HG03575 (cell line): ENCODE measurements at regions not wholly inside any gene's neighbourhood (a gene's known extent, or its start where the extent isn't known, plus 50 kb on each side); places are given as distances from the start of the nearest gene placed in this dataset.

ENCODE experiments used
- ATAC-seq: cut with Tn5 transposase; IDR thresholded peaks from one replicate; pipeline ENCODE4 v1.9.1; 2021; ENCODE audit not compliant: unreplicated experiment, insufficient number of reproducible peaks, low FRiP score; ENCODE audit errors: extremely low read depth

DNA sequence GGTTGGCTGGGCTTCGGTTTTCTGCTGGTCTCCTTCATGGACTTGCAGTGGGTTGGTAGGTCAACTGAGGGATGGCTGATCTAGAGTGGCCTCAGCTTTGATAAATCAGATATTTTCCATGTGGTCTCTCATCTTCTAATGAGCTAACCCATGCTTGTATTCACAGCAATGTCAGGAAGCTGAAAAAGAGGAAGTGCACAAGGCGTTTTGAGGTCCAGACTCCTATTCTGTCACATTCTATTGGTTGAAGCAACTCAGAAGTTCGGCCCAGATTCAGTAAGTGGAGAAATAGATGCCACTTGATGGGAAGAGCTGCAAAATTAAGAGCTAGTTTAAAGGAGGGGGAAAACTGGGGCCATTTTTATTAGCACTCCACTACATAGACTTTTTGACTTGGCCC is 361.2 kb downstream of the DIPK2A start:
- ATAC-seq = no peak

DNA sequence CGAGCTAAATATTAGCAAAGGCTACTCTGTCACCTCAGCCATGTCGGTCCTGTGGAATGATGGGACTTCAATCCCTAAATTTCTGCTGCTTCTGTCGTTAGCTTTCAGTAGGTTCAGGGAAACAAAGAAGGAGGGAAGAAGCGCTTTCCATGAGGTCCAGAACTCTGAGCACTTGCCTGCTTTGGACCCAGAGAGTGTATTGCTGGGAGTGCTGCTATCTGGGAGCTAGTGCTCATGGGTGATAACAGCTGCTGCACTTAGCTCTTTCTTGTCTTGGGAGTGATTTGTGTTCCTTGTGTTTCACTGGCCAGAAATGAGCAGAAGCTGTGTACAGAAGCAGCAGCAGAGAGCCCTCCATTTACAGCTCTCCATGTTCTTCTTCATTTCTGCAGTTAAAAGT is 369.8 kb downstream of the DIPK2A start:
- no peak for ATAC-seq

DNA sequence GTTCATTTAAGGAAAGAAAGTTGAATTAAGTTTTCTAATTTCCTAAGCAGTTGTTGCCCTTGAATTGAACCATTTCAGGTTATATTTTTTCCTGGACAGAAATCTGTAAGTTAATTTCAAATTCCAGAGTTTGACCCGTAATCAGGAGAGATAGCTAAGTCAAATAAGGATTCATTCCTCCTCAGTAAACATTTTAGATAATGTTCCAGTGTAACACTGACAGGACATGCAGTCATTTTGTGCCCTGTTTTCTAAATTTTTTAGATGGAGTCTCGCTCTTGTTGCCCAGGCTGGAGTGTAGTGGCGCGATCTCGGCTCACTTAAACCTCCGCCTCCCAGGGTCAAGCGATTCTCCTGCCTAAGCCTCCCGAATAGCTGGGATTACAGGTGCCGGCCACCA is 371.7 kb downstream of the DIPK2A start:
- no peak for ATAC-seq

- ATAC-seq = no peak
These were observed 372.2 kb downstream of the DIPK2A start for GRCh38 chr3:144343777-144344176.

GRCh38 chr3:144344925-144345548 is 373.4 kb downstream of the DIPK2A start:
- ATAC-seq = no peak

DNA sequence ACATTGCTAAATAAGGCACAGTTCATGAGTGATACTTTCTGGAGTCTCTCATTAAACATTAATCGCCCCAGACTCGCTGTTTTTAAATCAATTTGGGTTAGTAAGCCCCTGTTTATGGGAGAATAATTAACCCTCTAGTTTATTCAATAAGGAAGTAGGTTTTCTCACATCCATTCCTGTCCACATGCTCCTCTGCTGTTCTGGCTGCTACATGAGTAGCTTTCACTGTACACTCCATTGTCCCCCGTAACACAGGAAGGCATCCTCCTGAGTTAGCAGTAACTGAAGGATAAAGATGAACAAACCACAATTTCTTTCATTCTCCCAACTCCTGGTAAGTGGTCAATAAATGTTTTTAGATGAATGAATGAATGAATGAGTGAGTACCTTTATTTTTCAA is 378.5 kb downstream of the DIPK2A start:
- ATAC-seq = no peak

- ATAC-seq = no peak
These were observed 379.4 kb downstream of the DIPK2A start for GRCh38 chr3:144351011-144351410.

GRCh38 chr3:144351773-144352365 is 380.2 kb downstream of the DIPK2A start:
- ATAC-seq = no peak

GRCh38 chr3:144358191-144358590 is 386.6 kb downstream of the DIPK2A start:
- ATAC-seq = no peak

- ATAC-seq = no peak
These were observed 389.4 kb downstream of the DIPK2A start for GRCh38 chr3:144361002-144361401.

GRCh38 chr3:144362126-144362525 is 390.5 kb downstream of the DIPK2A start:
- no peak for ATAC-seq

GRCh38 chr3:144363856-144364255 is 392.2 kb downstream of the DIPK2A start:
- ATAC-seq = no peak

DNA sequence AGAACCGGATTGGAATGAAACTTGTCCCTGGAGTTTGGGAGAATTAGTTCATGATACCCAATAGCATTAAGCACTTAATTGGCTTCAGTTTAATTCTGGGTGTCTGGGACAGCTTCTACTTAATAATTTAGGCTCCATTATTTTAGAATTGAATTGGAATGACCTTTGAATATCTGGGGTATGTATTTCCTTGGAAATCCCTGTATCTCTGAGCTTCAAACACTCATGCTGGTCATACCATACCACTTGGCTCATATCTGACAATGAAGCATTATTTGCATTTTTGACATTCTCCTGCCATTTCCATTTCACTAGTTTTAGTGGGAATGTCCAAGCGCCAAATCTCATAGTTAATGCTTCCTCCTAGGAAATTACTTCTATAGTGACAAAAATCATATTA is 393.1 kb downstream of the DIPK2A start:
- ATAC-seq = no peak

- ATAC-seq = no peak
These were observed 397.7 kb downstream of the DIPK2A start for GRCh38 chr3:144369129-144369879.

DNA sequence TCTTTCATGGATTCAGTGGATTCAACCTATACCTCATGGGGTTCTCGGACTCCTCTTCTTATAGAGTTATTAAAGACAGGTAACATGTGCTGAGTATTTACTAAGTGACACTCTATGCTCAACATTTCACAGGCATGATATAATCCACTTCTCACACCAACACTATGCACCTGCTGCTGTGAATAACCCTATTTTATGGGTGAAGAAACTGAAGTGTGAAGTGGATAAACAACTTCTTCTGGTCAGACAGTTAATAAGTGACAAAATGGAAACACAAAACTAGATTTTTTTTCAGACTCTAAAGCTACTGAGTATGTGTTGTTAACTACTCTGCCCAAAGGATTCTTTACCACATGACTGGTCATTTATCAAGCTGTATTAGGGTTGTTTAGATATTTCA is 403.5 kb downstream of the DIPK2A start:
- ATAC-seq = no peak

DNA sequence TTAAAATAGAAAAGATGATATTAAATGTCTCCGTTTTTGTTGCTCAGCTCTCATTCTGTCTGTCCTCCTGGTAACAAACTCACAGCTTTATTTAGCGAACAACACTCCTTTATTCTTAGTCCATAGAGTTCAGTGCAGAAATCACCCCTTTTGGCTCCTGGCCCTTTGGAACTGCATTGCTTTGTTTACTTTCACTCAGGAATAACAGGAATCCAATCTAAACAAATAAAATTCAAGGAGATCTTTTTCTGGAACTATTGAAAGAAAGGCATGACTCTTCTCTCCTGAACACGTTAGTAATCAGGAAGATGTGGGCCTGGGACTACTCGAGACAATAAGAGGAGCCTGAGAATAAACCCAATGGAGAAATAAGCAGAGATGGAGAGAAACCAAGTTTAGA is 409.2 kb downstream of the DIPK2A start:
- no peak for ATAC-seq

- ATAC-seq = no peak
These were observed 410.0 kb downstream of the DIPK2A start for GRCh38 chr3:144381607-144382006.

DNA sequence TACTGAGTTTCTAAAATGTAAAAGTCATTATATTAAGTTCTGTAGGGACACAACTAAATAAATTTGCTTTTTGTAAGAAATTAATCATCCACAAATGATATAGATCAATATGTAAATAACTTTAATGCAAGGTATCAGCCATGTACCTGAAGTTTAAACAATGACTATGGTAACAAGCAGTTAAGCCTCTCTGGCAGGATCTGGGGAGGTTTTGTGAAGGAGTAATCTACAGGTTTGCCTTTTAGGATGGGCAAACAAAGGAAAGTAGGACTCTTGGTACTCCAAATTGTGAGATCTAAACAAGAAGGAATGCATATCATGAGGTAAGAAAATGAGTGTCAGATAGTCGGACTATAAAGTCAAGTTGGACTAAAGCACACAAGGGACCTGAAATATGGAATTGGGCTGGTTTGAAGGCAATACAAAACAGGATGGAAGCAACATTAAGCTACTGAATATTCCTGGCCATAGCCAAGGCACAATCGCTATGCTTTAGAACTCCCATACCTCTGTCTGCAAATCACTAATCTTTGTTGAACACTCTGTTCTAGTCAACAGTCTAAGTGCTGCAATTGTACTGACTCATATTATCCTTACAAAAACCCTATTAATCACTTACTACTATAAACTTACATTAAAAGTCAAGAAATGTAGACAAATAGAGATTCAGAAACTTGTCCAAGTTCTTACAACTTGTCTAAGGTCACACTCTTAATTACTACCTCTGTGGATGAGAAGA is 412.8 kb downstream of the DIPK2A start:
- no peak for ATAC-seq

- ATAC-seq = no peak
These were observed 419.2 kb downstream of the DIPK2A start for GRCh38 chr3:144390786-144391185.

- no peak for ATAC-seq
These were observed 419.6 kb downstream of the DIPK2A start for GRCh38 chr3:144391236-144391635.
